GM18951 (cell line): ENCODE measurements at regions not wholly inside any gene's neighbourhood (a gene's known extent, or its start where the extent isn't known, plus 50 kb on each side); places are given as distances from the start of the nearest gene placed in this dataset.

Source experiments
- POLR2A ChIP-seq: IDR thresholded peaks from 4 replicates; pipeline ENCODE4 v1.6.1; 2011; ENCODE audit warnings: mild to moderate bottlenecking; ENCODE audit not compliant: insufficient read length, insufficient read depth; ENCODE audit errors: extremely low read depth
- in situ Hi-C: fragments of 300-500 bp; cut with MboI; formaldehyde crosslinking; loops from one replicate; pipeline ENCODE4 v1.12.0; 2022; ENCODE audit warnings: low sequenced_read_pairs, mixed read lengths, inconsistent platforms; ENCODE audit not compliant: unreplicated experiment

GRCh38 chr17:70855401-70856054, 686.2 kb downstream of the KCNJ2 start:
- no peak for TF ChIP-seq POLR2A

GRCh38 chr17:70857351-70857750, 688.0 kb downstream of the KCNJ2 start:
- TF ChIP-seq POLR2A = no peak
- in situ Hi-C loops = no loop called here

More at GRCh38 chr17:70855401-70856054, 686.2 kb downstream of the KCNJ2 start:
- in situ Hi-C loops = no loop called here

- in situ Hi-C loops = no loop called here
- no peak for TF ChIP-seq POLR2A
Measured at GRCh38 chr17:70859829-70860228, 690.5 kb downstream of the KCNJ2 start.

- TF ChIP-seq POLR2A = no peak
- in situ Hi-C loops = no loop called here
Measured at GRCh38 chr17:70862295-70862694, 693.0 kb downstream of the KCNJ2 start.

GRCh38 chr17:70863436-70864248, 694.3 kb downstream of the KCNJ2 start:
- in situ Hi-C loops = no loop called here
- no peak for TF ChIP-seq POLR2A

GRCh38 chr17:70865993-70866804, 696.9 kb downstream of the KCNJ2 start:
- in situ Hi-C loops = no loop called here
- TF ChIP-seq POLR2A = no peak

DNA sequence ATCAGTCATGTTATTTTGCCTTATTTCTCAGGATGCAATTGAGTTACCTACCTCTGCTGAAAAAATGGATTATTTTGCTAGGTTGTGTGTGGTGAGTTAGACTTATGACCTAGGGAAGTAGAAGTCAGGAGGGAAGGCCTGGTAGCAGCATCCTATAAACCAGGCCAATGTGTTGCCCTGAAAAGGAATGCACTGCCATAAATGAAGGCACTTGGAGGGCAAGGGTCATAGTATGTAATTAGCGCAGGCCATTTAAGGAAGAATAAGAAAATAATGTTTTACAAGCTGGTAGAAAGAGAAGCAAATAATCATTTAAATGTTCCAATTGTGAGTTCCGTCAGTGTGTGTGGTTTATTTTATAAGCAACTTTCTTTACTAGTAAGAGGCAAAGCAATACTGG, 698.8 kb downstream of the KCNJ2 start:
- in situ Hi-C loops = no loop called here

DNA sequence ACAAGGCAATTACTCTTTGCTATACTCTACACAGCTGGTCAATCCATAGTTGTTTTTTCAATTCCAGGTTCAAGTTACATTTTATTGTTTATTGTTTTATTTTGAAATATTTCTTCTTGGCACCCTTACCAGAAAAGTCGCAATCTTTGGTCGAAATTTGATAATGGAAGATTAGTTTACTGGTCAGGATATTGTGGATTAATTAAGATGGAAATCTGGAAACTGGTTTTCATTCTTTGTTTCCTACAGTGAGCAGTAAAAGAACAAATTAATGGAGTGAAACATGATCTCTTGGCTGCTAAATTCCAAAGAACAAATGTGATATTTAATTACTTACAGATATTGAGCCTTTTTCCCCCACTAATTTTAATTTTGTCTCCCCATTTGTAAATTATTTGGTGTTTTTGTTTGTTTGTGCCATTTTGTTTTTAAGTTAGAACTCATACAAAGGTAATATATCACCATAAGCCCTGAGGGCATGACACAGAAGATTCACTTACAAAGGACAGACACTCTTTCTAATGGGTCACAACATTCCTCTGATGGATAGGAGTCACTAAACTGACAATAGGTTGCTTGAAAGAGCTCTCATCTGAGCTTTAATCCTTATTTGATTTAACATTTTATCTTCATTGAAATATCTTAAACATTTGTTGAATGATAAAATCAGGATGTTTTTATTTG, 700.2 kb downstream of the KCNJ2 start:
- no peak for TF ChIP-seq POLR2A
- in situ Hi-C loops = no loop called here

More for the DNA sequence above, 698.8 kb downstream of the KCNJ2 start:
- TF ChIP-seq POLR2A = no peak

DNA sequence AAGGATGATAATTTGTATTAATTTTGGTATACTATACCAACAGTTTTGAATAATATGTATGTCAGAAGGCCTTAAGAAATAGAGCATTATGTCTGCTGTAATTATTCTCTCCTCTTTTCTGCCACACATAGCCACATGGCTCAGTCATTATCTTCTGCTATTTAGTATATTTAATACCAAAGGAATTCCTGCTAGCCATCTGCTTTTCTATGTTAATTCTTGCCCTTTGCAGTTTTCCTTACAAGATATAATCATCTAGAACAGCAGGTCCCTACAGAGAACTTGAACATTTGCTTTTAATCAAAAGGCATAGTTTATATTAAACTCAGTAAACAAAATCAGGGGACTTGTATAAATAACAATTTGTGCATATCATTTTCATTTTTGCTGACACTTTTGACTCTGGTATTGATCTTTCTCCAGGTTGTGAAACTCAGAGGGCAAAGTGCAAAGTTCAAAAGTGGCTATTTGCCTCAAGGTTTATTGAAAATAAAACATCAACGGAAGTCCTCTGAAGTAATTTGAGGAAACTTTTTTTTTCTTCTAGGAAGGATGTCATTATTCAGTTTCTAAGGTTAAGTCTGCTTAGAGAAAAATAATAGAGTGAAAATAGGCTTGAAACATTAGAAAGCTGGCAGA, 702.0 kb downstream of the KCNJ2 start:
- TF ChIP-seq POLR2A = no peak
- in situ Hi-C loops = no loop called here

GRCh38 chr17:70872103-70872502, 702.8 kb downstream of the KCNJ2 start:
- no peak for TF ChIP-seq POLR2A
- in situ Hi-C loops = no loop called here

- in situ Hi-C loops = no loop called here
- no peak for TF ChIP-seq POLR2A
Measured at GRCh38 chr17:70875729-70876310, 706.5 kb downstream of the KCNJ2 start.

- in situ Hi-C loops = no loop called here
- no peak for TF ChIP-seq POLR2A
Measured at GRCh38 chr17:70878879-70879278, 709.5 kb downstream of the KCNJ2 start.
